Spleen (tissue), 7 donors: ENCODE measurements at regions not wholly inside any gene's neighbourhood (a gene's known extent, or its start where the extent isn't known, plus 50 kb on each side); places are given as distances from the start of the nearest gene placed in this dataset.

ENCODE experiments used
- POLR2A ChIP-seq, 3 donors: fragments of 450-650 bp; IDR thresholded peaks; one replicate each; pipeline ENCODE4 v1.5.1; 2017; ENCODE audit warnings: antibody characterized with exemption in 3 of 3, mild to moderate bottlenecking in 1 of 3
- TF ChIP-seq, protein P1 (sequence below), 11 experiments: fragments of 200-600 bp in 7 of 11; fragments of 450-650 bp in 4 of 11; sonication (generic) in 4 of 11; IDR thresholded peaks in 8 of 11; conservative IDR thresholded peaks in 3 of 11; 1 replicate in 7 of 11; 2 replicates in 4 of 11; pipeline versions ENCODE4 v1.4.0 to v1.8.0; 2016 to 2021; ENCODE audit warnings: antibody characterized with exemption in 11 of 11, inconsistent platforms in 4 of 11, mild to moderate bottlenecking in 1 of 11
- donor health status: DM: no; HTN: no; CAD: no; lungs with moderate emphysema.
- donor health status: DM: no; HTN: no; CAD: no.
- donor health status: DM: no; HTN: no; CAD: no.

- TF ChIP-seq, protein P1, sequence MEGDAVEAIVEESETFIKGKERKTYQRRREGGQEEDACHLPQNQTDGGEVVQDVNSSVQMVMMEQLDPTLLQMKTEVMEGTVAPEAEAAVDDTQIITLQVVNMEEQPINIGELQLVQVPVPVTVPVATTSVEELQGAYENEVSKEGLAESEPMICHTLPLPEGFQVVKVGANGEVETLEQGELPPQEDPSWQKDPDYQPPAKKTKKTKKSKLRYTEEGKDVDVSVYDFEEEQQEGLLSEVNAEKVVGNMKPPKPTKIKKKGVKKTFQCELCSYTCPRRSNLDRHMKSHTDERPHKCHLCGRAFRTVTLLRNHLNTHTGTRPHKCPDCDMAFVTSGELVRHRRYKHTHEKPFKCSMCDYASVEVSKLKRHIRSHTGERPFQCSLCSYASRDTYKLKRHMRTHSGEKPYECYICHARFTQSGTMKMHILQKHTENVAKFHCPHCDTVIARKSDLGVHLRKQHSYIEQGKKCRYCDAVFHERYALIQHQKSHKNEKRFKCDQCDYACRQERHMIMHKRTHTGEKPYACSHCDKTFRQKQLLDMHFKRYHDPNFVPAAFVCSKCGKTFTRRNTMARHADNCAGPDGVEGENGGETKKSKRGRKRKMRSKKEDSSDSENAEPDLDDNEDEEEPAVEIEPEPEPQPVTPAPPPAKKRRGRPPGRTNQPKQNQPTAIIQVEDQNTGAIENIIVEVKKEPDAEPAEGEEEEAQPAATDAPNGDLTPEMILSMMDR (IDR thresholded peaks at IDR 0.05 in 8 of 11, conservative IDR thresholded peaks at IDR 0.05 in 3 of 11), result no peak
- no peak for TF ChIP-seq POLR2A (IDR thresholded peaks at IDR 0.05)
Observed at GRCh38 chr3:44179246-44179645, 62.4 kb upstream of the TOPAZ1 start.
